Hepatocyte (in vitro differentiated cells): ENCODE measurements at regions not wholly inside any gene's neighbourhood (a gene's known extent, or its start where the extent isn't known, plus 50 kb on each side); places are given as distances from the start of the nearest gene placed in this dataset.
"Not testable (repeated sequence)": the region's sequence is repeated elsewhere in the genome, so short reads cannot be mapped to it uniquely, and the experiment has no call there.

Experiments
- CTCF ChIP-seq: fragments of 200-600 bp; sonication (generic); IDR thresholded peaks from 2 replicates; pipeline ENCODE4 v1.5.1; 2016; ENCODE audit warnings: antibody characterized with exemption, mild to moderate bottlenecking; ENCODE audit not compliant: poor library complexity
- EZH2phosphoT487 ChIP-seq: fragments of 200-600 bp; sonication (generic); IDR thresholded peaks from one replicate; pipeline ENCODE4 v1.6.1; 2018; ENCODE audit warnings: antibody characterized with exemption, mild to moderate bottlenecking, low read depth, moderate library complexity; ENCODE audit not compliant: unreplicated experiment, severe bottlenecking

GRCh38 chr16:34085038-34085437, 625.6 kb downstream of the TP53TG3F start:
- not testable (repeated sequence) for TF ChIP-seq CTCF, EZH2phosphoT487
